GM19463 (cell line): ENCODE measurements at regions not wholly inside any gene's neighbourhood (a gene's known extent, or its start where the extent isn't known, plus 50 kb on each side); places are given as distances from the start of the nearest gene placed in this dataset.

Experiments used
- ATAC-seq: cut with Tn5 transposase; IDR thresholded peaks from one replicate; pipeline ENCODE4 v1.9.1; 2021; ENCODE audit warnings: mild to moderate bottlenecking, moderate library complexity; ENCODE audit not compliant: unreplicated experiment

GRCh38 chr16:49010879-49011278, 270.8 kb downstream of the CBLN1 start:
- no peak for ATAC-seq

- no peak for ATAC-seq
These were observed 271.2 kb downstream of the CBLN1 start for GRCh38 chr16:49010396-49010795.

- no peak for ATAC-seq
These were observed 272.4 kb downstream of the CBLN1 start for GRCh38 chr16:49009204-49009603.

- ATAC-seq = no peak
These were observed 277.6 kb downstream of the CBLN1 start for GRCh38 chr16:49003992-49004391.

- no peak for ATAC-seq
These were observed 278.6 kb downstream of the CBLN1 start for GRCh38 chr16:49003022-49003421.

GRCh38 chr16:49000594-49000993, 281.0 kb downstream of the CBLN1 start:
- no peak for ATAC-seq

GRCh38 chr16:48999508-48999907, 282.1 kb downstream of the CBLN1 start:
- ATAC-seq = no peak

GRCh38 chr16:48999044-48999443, 282.6 kb downstream of the CBLN1 start:
- ATAC-seq = no peak

GRCh38 chr16:48997946-48998345, 283.7 kb downstream of the CBLN1 start:
- no peak for ATAC-seq

- no peak for ATAC-seq
These were observed 284.5 kb downstream of the CBLN1 start for GRCh38 chr16:48997081-48997615.

- no peak for ATAC-seq
These were observed 303.1 kb downstream of the CBLN1 start for GRCh38 chr16:48978501-48978900.

- no peak for ATAC-seq
These were observed 309.4 kb downstream of the CBLN1 start for GRCh38 chr16:48972236-48972635.

GRCh38 chr16:48971571-48972077, 310.0 kb downstream of the CBLN1 start:
- ATAC-seq = no peak

- no peak for ATAC-seq
These were observed 311.4 kb downstream of the CBLN1 start for GRCh38 chr16:48970216-48970615.

GRCh38 chr16:48969611-48970010, 312.0 kb downstream of the CBLN1 start:
- ATAC-seq = no peak

- ATAC-seq = no peak
These were observed 316.3 kb downstream of the CBLN1 start for GRCh38 chr16:48965386-48965785.

- ATAC-seq = no peak
These were observed 317.6 kb downstream of the CBLN1 start for GRCh38 chr16:48963901-48964615.

- ATAC-seq = no peak
These were observed 318.3 kb downstream of the CBLN1 start for GRCh38 chr16:48963306-48963705.

GRCh38 chr16:48961546-48961945, 320.1 kb downstream of the CBLN1 start:
- ATAC-seq = no peak

GRCh38 chr16:48960830-48961229, 320.8 kb downstream of the CBLN1 start:
- ATAC-seq = no peak

GRCh38 chr16:48959747-48960146, 321.9 kb downstream of the CBLN1 start:
- no peak for ATAC-seq

- no peak for ATAC-seq
These were observed 322.4 kb downstream of the CBLN1 start for GRCh38 chr16:48959204-48959603.

GRCh38 chr16:48958681-48959080, 323.0 kb downstream of the CBLN1 start:
- ATAC-seq = no peak
